ENCODE measurements at regions not wholly inside any gene's neighbourhood (a gene's known extent, or its start where the extent isn't known, plus 50 kb on each side); places are given as distances from the start of the nearest gene placed in this dataset.

DNA sequence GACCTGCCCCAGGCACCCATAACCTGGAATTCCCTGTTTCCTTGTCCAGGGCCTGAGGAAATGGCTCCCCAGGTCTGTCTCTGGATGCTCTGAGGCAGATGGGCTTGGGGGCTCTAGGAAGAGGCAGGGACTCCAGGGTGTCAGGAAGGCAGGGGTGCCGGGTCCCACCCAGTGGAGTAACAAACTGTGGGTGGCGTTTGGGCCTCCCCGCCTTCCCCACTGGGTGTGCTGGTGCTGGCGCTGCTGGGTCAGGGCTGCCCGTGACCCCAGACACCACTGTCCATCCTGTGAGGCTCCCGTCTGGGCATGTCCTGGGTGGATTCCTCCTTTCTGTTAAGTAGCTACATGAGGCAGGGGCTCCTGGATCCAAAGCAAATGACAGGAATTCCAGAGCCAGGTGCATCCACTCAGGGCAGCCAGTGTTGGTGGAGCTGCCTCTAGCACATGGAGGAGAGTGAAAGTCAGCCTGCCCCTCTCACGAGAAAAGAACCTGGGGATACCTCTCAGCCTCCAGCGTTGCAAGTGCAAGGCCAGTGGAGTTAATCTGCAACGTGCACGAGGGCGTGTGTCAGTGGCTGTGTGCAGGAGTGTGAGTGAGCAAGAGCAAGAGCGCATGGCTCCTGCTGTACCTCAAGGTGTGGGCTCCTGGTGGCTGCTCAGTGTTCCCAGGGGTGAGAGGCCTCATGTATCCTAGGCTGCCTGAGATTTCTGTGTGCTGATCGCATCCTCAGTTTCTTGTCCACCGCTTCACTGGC is 403.1 kb downstream of the TMEM121 start:
- TF ChIP-seq, protein P1, sequence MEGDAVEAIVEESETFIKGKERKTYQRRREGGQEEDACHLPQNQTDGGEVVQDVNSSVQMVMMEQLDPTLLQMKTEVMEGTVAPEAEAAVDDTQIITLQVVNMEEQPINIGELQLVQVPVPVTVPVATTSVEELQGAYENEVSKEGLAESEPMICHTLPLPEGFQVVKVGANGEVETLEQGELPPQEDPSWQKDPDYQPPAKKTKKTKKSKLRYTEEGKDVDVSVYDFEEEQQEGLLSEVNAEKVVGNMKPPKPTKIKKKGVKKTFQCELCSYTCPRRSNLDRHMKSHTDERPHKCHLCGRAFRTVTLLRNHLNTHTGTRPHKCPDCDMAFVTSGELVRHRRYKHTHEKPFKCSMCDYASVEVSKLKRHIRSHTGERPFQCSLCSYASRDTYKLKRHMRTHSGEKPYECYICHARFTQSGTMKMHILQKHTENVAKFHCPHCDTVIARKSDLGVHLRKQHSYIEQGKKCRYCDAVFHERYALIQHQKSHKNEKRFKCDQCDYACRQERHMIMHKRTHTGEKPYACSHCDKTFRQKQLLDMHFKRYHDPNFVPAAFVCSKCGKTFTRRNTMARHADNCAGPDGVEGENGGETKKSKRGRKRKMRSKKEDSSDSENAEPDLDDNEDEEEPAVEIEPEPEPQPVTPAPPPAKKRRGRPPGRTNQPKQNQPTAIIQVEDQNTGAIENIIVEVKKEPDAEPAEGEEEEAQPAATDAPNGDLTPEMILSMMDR (IDR thresholded peaks at IDR 0.05; ENCODE audit: extremely low read depth in 1 of 2, insufficient read depth in 1 of 2, low read depth in 1 of 2, low read length in 2 of 2): no peak
- TF ChIP-seq, protein P2, sequence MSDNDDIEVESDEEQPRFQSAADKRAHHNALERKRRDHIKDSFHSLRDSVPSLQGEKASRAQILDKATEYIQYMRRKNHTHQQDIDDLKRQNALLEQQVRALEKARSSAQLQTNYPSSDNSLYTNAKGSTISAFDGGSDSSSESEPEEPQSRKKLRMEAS (IDR thresholded peaks at IDR 0.05; ENCODE audit: insufficient read depth, insufficient read length): no peak
- no peak for TF ChIP-seq POLR2A (IDR thresholded peaks at IDR 0.05; ENCODE audit: low read depth, low read length)

All from endothelial cell of umbilical vein (primary cell).